PC-3 (cell line): ENCODE measurements at regions not wholly inside any gene's neighbourhood (a gene's known extent, or its start where the extent isn't known, plus 50 kb on each side); places are given as distances from the start of the nearest gene placed in this dataset.

Experiments used
- ATAC-seq: fragments of 200-7000 bp; cut with Tn5 transposase; 2 replicates; pipeline ENCODE4 v1.9.1; 2020; ENCODE audit warnings: mild to moderate bottlenecking, moderate library complexity
- BruUV-seq: library from RNA; stranded (reverse); fragments of 400-500 nt; replicated peaks from 2 replicates; lab custom pipeline; 2021; lab: Mats Ljungman, UMichigan
- CTCF ChIA-PET: fragments of 300-600 bp; sonication (Branson Sonifier 250); formaldehyde crosslinking; loops from one replicate; lab custom pipeline; 2022; ENCODE audit warnings: antibody characterized with exemption; lab: Charles Lee
- POLR2A ChIA-PET: fragments of 300-600 bp; sonication (Branson Sonifier 250); formaldehyde crosslinking; loops from one replicate; lab custom pipeline; 2022; ENCODE audit warnings: antibody characterized with exemption; ENCODE audit not compliant: unreplicated experiment; lab: Charles Lee
- DNase-seq: peaks from one replicate; pipeline ENCODE4 v3.0.0-alpha.2; 2015
- H2AFZ ChIP-seq: fragments of 300-600 bp; sonication (generic); 2 replicates; pipeline ENCODE4 v1.6.0; 2016; ENCODE audit warnings: antibody characterized with exemption, low read length
- H3F3A ChIP-seq: fragments of 300-600 bp; sonication (generic); one replicate; pipeline ENCODE4 v1.6.0; 2017; ENCODE audit warnings: antibody characterized with exemption, low read length, control low read depth, mild to moderate bottlenecking; ENCODE audit not compliant: unreplicated experiment
- H3K27ac ChIP-seq: fragments of 300-600 bp; sonication (generic); 2 replicates; pipeline ENCODE4 v1.5.1; 2016; ENCODE audit warnings: mild to moderate bottlenecking, low read length
- H3K27me3 ChIP-seq: fragments of 300-600 bp; sonication (generic); 2 replicates; pipeline ENCODE4 v1.6.1; 2016; ENCODE audit warnings: low read length, mixed read lengths
- H3K36me3 ChIP-seq: fragments of 300-600 bp; sonication (generic); 2 replicates; pipeline ENCODE4 v1.6.1; 2016; ENCODE audit warnings: low read depth, mixed run types, low read length, mixed read lengths
- H3K4me1 ChIP-seq: fragments of 300-600 bp; sonication (generic); 2 replicates; pipeline ENCODE4 v1.5.1; 2016; ENCODE audit warnings: low read length; ENCODE audit not compliant: insufficient read depth
- H3K4me2 ChIP-seq: fragments of 300-600 bp; sonication (generic); 2 replicates; pipeline ENCODE4 v1.6.0; 2016; ENCODE audit warnings: low read length
- H3K4me3 ChIP-seq: fragments of 300-600 bp; sonication (generic); 2 replicates; pipeline ENCODE4 v1.5.1; 2016; ENCODE audit warnings: mild to moderate bottlenecking, low read length, mixed read lengths
- H3K79me2 ChIP-seq: fragments of 300-600 bp; sonication (generic); 2 replicates; pipeline ENCODE4 v1.6.1; 2017; ENCODE audit warnings: low read length, mixed read lengths
- H3K9ac ChIP-seq: fragments of 300-600 bp; sonication (generic); 2 replicates; pipeline ENCODE4 v1.6.0; 2016; ENCODE audit warnings: mild to moderate bottlenecking, low read length
- H3K9me2 ChIP-seq: fragments of 300-600 bp; sonication (generic); replicated peaks from 2 replicates; pipeline ENCODE4 v1.6.1; 2016; ENCODE audit warnings: mixed run types, low read length, mixed read lengths
- H3K9me3 ChIP-seq: fragments of 300-600 bp; sonication (generic); 2 replicates; pipeline ENCODE4 v1.6.1; 2016; ENCODE audit warnings: low read length, mixed read lengths
- H4K20me1 ChIP-seq: fragments of 300-600 bp; sonication (generic); 2 replicates; pipeline ENCODE4 v1.6.1; 2016; ENCODE audit warnings: low read length, mixed read lengths
- CTCF ChIP-seq: fragments of 300-600 bp; sonication (generic); conservative IDR thresholded peaks from 2 replicates; pipeline ENCODE4 v1.5.1; 2017; ENCODE audit warnings: antibody characterized with exemption, low read depth, mild to moderate bottlenecking, low read length
- EZH2 ChIP-seq: fragments of 300-600 bp; sonication (generic); IDR thresholded peaks from one replicate; pipeline ENCODE4 v1.6.1; 2017; ENCODE audit warnings: antibody characterized with exemption, mild to moderate bottlenecking, low read length; ENCODE audit not compliant: unreplicated experiment
- EZH2phosphoT487 ChIP-seq: fragments of 300-600 bp; sonication (generic); IDR thresholded peaks from 2 replicates; pipeline ENCODE4 v1.6.1; 2018; ENCODE audit warnings: mild to moderate bottlenecking, antibody characterized with exemption, low read length, borderline replicate concordance
- intact Hi-C: fragments of 100-400 bp; cut with micrococcal nuclease; formaldehyde crosslinking; loops from 2 replicates; pipeline ENCODE4 v1.9.0; 2023

GRCh38 chr21:32858628-32859027, 87.1 kb upstream of the PAXBP1 start:
- H3K9me2 ChIP-seq, result no peaks in the 10 kb centered on the region

GRCh38 chr21:32860399-32860798, 88.8 kb upstream of the PAXBP1 start:
- Histone ChIP-seq H3K27me3 (peaks cover 56% of the 10 kb centered on the region), H3K4me1 (no peaks in the 10 kb centered on the region), H3F3A (no peaks in the 10 kb centered on the region), H3K27ac (no peak overlapping the region), H3K9me3 (no peaks in the 10 kb centered on the region), H3K9ac (no peak overlapping the region), H4K20me1 (no peaks in the 10 kb centered on the region), H3K79me2 (no peaks in the 10 kb centered on the region), H3K9me2 (no peaks in the 10 kb centered on the region), H3K4me3 (no peak overlapping the region), H2AFZ (no peak overlapping the region), H3K36me3 (no peaks in the 10 kb centered on the region), H3K4me2 (no peak overlapping the region)
- POLR2A ChIA-PET, result no interaction called here
- CTCF ChIA-PET, result no interaction called here
- no peak for TF ChIP-seq EZH2phosphoT487
- BruUV-seq, result no TSS peak
- DNase-seq (no peak), ATAC-seq (no peak)
- intact Hi-C loops, result no loop called here

More at GRCh38 chr21:32858628-32859027, 87.1 kb upstream of the PAXBP1 start:
- Histone ChIP-seq H3F3A (no peaks in the 10 kb centered on the region), H3K27ac (no peak overlapping the region), H3K9me3 (no peaks in the 10 kb centered on the region), H3K4me2 (no peak overlapping the region), H3K4me1 (no peaks in the 10 kb centered on the region), H3K4me3 (no peak overlapping the region), H3K27me3 (peaks cover 61% of the 10 kb centered on the region), H3K9ac (no peak overlapping the region), H3K79me2 (no peaks in the 10 kb centered on the region), H4K20me1 (no peaks in the 10 kb centered on the region), H2AFZ (no peak overlapping the region), H3K36me3 (no peaks in the 10 kb centered on the region)
- DNase-seq, result no peak
- ChIA-PET CTCF (no interaction called here), POLR2A (no interaction called here)
- no TSS peak for BruUV-seq
- TF ChIP-seq CTCF, result no peak
- TF ChIP-seq EZH2, result no peak
- TF ChIP-seq EZH2phosphoT487, result no peak
- ATAC-seq, result no peak
- intact Hi-C loops, result no loop called here

GRCh38 chr21:32861866-32862265, 90.3 kb upstream of the PAXBP1 start:
- H3K4me2 ChIP-seq, result no peak overlapping the region
- intact Hi-C loops, result no loop called here
- ATAC-seq (no peak), DNase-seq (no peak)
- no peak overlapping the region for H3K27ac ChIP-seq
- no peaks in the 10 kb centered on the region for H3K9me3 ChIP-seq
- peaks cover 61% of the 10 kb centered on the region for H3K27me3 ChIP-seq
- no peak overlapping the region for H3K9ac ChIP-seq
- H3K79me2 ChIP-seq, result no peaks in the 10 kb centered on the region
- H3K4me1 ChIP-seq, result no peaks in the 10 kb centered on the region
- no TSS peak for BruUV-seq
- ChIA-PET POLR2A (interaction anchor here (0.7 kb wide), 1 partner anchor 141 kb away, joined by 3 read pairs; no protein-coding TSS in a partner anchor), CTCF (no interaction called here)
- H3F3A ChIP-seq, result no peaks in the 10 kb centered on the region
- no peaks in the 10 kb centered on the region for H3K9me2 ChIP-seq
- H3K4me3 ChIP-seq, result no peak overlapping the region
- no peak overlapping the region for H2AFZ ChIP-seq
- TF ChIP-seq EZH2phosphoT487 (no peak), EZH2 (no peak), CTCF (no peak)
- H4K20me1 ChIP-seq, result no peaks in the 10 kb centered on the region
- no peaks in the 10 kb centered on the region for H3K36me3 ChIP-seq
